ENCODE measurements at regions not wholly inside any gene's neighbourhood (a gene's known extent, or its start where the extent isn't known, plus 50 kb on each side); places are given as distances from the start of the nearest gene placed in this dataset.

DNA sequence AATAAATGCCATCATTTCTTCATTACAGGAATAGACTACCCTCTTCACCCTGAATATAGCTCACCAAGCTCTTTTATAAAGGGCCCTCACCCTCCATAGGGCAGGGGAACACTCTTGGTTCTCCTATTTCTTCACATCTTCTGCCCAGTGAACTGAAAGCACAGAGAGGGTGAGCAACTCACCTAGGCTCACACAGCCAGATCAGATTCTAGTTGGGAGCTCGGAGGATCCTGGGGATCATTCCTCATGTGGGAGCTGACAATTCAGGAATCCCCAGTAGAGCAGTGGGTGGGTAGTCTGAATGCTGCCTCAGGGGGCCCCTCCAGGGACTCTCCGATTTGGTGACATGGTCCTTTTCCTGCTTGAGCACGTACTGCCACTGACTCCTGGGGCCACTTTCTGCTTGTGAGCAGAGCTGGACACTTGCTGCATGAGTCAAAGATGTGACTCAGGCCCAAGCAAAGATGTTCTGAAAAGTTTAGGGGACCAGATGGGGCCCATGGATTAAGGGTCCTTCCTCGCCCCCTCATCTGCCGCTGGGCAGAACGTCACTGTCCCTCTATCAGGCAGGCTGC, 63.7 kb upstream of the WNT4 start:
- TF ChIP-seq CTCF (IDR thresholded peaks at IDR 0.05) (no peak), EZH2 (IDR thresholded peaks at IDR 0.05; ENCODE audit: borderline replicate concordance, insufficient read depth, low read depth, low read length, poor library complexity, severe bottlenecking) (no peak)
